ENCODE measurements at regions not wholly inside any gene's neighbourhood (a gene's known extent, or its start where the extent isn't known, plus 50 kb on each side); places are given as distances from the start of the nearest gene placed in this dataset.

DNA sequence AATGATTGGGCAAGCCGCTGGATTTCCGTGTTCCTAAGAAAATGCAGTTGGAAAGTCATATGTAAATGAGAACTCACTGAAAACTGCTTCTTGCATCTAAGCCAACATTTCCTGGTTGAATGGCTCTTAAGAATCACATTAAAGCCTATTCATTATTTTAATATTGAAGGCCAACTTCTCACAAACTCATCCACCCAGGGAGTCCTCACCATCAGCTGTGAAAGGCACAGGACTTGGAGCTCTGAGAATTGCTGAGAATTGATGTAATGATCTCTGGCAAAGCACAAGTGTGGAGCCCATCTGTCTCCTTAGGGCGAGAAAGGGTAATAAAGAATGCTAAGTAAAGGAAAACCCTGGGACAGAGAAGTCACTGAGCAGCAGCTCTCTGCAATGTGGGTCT lies 55.9 kb upstream of the APCDD1 start:
- Histone ChIP-seq H3K4me3 (no peak overlapping the region), H3K27ac (no peak overlapping the region), H3K4me1 (peaks cover 0 to 13% (median 0%) of the 10 kb centered on the region in 9 donors), H3K27me3 (no peaks in the 10 kb centered on the region), H3K36me3 (no peaks in the 10 kb centered on the region), H3K9me3 (no peaks in the 10 kb centered on the region)
- 76 to 77% methylated on average over 3 of the region's 3 CpGs for WGBS, 2 donors
- intact Hi-C loops (cut with DNase I): no loop called here
- TF ChIP-seq, protein P1, sequence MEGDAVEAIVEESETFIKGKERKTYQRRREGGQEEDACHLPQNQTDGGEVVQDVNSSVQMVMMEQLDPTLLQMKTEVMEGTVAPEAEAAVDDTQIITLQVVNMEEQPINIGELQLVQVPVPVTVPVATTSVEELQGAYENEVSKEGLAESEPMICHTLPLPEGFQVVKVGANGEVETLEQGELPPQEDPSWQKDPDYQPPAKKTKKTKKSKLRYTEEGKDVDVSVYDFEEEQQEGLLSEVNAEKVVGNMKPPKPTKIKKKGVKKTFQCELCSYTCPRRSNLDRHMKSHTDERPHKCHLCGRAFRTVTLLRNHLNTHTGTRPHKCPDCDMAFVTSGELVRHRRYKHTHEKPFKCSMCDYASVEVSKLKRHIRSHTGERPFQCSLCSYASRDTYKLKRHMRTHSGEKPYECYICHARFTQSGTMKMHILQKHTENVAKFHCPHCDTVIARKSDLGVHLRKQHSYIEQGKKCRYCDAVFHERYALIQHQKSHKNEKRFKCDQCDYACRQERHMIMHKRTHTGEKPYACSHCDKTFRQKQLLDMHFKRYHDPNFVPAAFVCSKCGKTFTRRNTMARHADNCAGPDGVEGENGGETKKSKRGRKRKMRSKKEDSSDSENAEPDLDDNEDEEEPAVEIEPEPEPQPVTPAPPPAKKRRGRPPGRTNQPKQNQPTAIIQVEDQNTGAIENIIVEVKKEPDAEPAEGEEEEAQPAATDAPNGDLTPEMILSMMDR (IDR thresholded peaks at IDR 0.05): no peak
- ATAC-seq: no peak
- DNase-seq: no peak

DNA sequence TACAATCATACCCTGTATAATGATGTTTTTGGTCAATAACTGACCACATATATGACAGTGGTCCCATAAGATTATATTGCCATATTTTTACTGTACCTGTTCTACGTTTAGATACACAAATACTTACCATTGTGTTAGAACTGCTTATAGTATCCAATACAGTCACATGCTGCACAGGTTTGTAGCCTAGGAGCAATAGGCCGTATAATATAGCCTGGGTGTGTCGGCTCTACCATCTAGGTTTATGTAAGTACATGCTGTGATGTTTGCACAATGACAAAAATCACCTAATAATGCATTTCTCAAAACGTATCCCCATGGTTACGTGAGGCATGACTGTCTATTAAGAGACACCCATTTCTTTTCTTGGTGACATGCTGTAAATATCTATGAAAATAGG lies 55.0 kb upstream of the APCDD1 start:
- ATAC-seq: no peak
- intact Hi-C loops (cut with DNase I): no loop called here
- no peaks in the 10 kb centered on the region for H3K36me3 ChIP-seq

DNA sequence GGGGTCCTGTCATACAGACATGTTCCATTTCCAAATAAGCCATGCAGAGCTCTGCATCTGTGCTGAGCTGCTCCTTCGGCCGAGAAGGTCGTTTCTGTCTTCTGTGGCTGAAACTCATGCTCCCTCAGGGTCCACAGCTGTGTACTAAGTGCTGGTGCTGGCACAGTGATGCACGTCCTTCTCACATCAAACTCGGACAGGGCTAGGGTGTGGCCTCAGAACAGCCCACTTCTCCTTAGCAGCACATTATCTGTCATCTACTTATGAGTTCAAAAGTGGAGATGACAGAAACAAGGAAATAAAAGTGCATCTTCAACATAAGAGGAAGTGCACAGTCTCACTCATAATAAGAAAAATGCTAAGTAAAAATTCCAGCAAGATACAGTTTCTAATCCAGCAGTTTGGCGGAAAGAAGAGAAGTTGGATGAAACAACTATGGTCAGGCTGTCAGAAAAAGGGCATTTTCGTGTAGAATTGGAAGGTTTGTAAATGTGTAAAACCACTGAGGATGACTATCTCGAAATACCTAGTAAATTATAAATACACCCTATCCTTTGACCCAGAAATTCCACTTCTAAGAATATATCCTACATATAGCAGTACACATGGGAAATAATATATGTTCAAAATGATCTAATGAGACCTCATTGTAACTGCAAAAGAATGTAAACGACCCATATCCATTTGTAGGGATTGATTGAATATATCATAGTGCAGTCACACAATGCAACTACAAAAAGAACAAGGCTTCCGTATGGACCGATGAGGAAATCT lies 53.7 kb upstream of the APCDD1 start:
- Histone ChIP-seq H3K4me3 (no peak overlapping the region), H3K9me3 (no peaks in the 10 kb centered on the region), H3K27me3 (no peaks in the 10 kb centered on the region), H3K27ac (no peak overlapping the region), H3K36me3 (no peaks in the 10 kb centered on the region), H3K4me1 (peaks cover 0 to 19% (median 4%) of the 10 kb centered on the region in 9 donors)
- intact Hi-C loops (cut with DNase I): no loop called here
- TF ChIP-seq, protein P1 (IDR thresholded peaks at IDR 0.05): no peak
- 73 to 79% methylated on average over 11 of the region's 11 CpGs for WGBS, 2 donors
- DNase-seq: no peak
- ATAC-seq: peak in 3 of 8 donors; percentile 22 to 55 (median 25)

More for the DNA sequence above, 55.0 kb upstream of the APCDD1 start:
- peaks cover 0 to 13% (median 0%) of the 10 kb centered on the region in 9 donors for H3K4me1 ChIP-seq
- TF ChIP-seq, protein P1 (IDR thresholded peaks at IDR 0.05): no peak
- H3K27ac ChIP-seq: no peak overlapping the region
- H3K4me3 ChIP-seq: no peak overlapping the region
- 95 to 98% methylated on average over 5 of the region's 5 CpGs for WGBS, 2 donors
- H3K27me3 ChIP-seq: no peaks in the 10 kb centered on the region
- no peak for DNase-seq
- no peaks in the 10 kb centered on the region for H3K9me3 ChIP-seq

DNA sequence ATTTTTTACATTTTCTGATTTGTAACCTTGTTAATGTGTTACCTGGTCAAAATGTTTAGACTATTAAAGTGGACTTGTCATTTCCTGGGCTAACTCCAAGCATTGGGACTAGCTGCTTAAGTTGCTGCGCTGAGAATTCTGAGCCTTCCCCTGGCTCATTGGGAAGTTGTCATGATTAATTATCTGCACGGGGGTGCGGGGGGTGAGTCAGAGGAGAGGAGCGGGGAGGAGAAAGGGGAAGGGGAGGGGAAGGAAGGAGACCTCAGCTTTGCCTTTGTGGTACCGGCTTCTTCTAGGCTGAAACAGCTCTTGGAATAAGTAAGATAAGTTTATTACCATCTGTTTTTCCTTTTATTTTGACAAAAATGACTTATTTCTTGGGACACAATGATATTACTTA lies 52.9 kb upstream of the APCDD1 start:
- ATAC-seq (no peak), DNase-seq (no peak)
- intact Hi-C loops (cut with DNase I): no loop called here
- WGBS, 2 donors: 29 to 59% methylated on average over 4 of the region's 5 CpGs
- Histone ChIP-seq H3K36me3 (no peaks in the 10 kb centered on the region), H3K27me3 (no peaks in the 10 kb centered on the region), H3K4me1 (peaks cover 0 to 21% (median 12%) of the 10 kb centered on the region in 9 donors), H3K4me3 (no peak overlapping the region), H3K9me3 (no peaks in the 10 kb centered on the region), H3K27ac (no peak overlapping the region)
- TF ChIP-seq, protein P1 (IDR thresholded peaks at IDR 0.05): no peak
